SK-N-MC (cell line): ENCODE measurements at regions not wholly inside any gene's neighbourhood (a gene's known extent, or its start where the extent isn't known, plus 50 kb on each side); places are given as distances from the start of the nearest gene placed in this dataset.

Experiments
- EZH2 ChIP-seq: fragments of 200-600 bp; sonication (generic); IDR thresholded peaks from one replicate; pipeline ENCODE4 v1.6.1; 2017; ENCODE audit warnings: antibody characterized with exemption
- FOXP2 ChIP-seq: optimal IDR thresholded peaks from 2 replicates; pipeline ENCODE3; 2011; ENCODE audit warnings: mild to moderate bottlenecking, moderate library complexity; ENCODE audit not compliant: insufficient read depth; ENCODE audit errors: extremely low read length, control extremely low read depth
- POLR2AphosphoS5 ChIP-seq: IDR thresholded peaks from 2 replicates; pipeline ENCODE4 v1.6.1; 2012; ENCODE audit warnings: mild to moderate bottlenecking, low read depth, low read length, borderline replicate concordance

- no peak for TF ChIP-seq EZH2
- TF ChIP-seq POLR2AphosphoS5, result no peak
- no peak for TF ChIP-seq FOXP2
Observed at GRCh38 chr11:97883086-97883485, 1137.7 kb upstream of the CNTN5 start.
